ENCODE measurements at regions not wholly inside any gene's neighbourhood (a gene's known extent, or its start where the extent isn't known, plus 50 kb on each side); places are given as distances from the start of the nearest gene placed in this dataset.
"Not testable (repeated sequence)": the region's sequence is repeated elsewhere in the genome, so short reads cannot be mapped to it uniquely, and the experiment has no call there.

- no peak for ATAC-seq (replicated peaks; ENCODE audit: extremely low read depth, poor library complexity, severe bottlenecking)
- no peaks in the 10 kb centered on the region for H3K36me3 Mint-ChIP-seq (ENCODE audit: insufficient read depth)
- H3K9me3 Mint-ChIP-seq: no peaks in the 10 kb centered on the region
- no peaks in the 10 kb centered on the region for H3K4me1 Mint-ChIP-seq
- DNase-seq (ENCODE audit: low spot score in 2 of 2): no peak
- no peak overlapping the region for H3K27ac Mint-ChIP-seq (ENCODE audit: low read depth)
- H3K4me3 Mint-ChIP-seq: no peak overlapping the region
- H3K27me3 Mint-ChIP-seq: no peaks in the 10 kb centered on the region
Measured at GRCh38 chr5:116771466-116772151, 197.0 kb upstream of the SEMA6A start.

DNA sequence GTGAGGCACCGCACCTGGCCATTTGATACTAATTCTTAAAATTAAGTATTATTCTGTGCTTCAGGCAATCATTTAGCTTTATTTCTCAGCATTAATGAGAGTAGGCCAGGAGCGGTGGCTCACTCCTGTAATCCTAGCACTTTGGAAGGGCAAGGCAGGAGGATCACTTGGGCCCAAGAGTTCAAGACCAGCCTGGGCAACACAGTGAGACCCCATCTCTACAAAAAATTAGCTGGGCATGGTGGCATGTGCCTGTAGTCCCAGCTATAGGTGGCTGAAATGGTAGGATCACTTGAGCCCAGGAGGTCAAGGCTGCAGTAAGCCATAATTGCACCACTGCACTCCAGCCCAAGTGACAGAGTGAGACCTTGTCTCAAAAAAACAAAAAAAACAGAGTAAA is 195.3 kb upstream of the SEMA6A start:
- not testable (repeated sequence) for ATAC-seq (replicated peaks; ENCODE audit: extremely low read depth, poor library complexity, severe bottlenecking); DNase-seq (ENCODE audit: low spot score in 2 of 2); H3K4me1 Mint-ChIP-seq; H3K27me3 Mint-ChIP-seq; H3K9me3 Mint-ChIP-seq; H3K4me3 Mint-ChIP-seq; H3K36me3 Mint-ChIP-seq (ENCODE audit: insufficient read depth); H3K27ac Mint-ChIP-seq (ENCODE audit: low read depth)

- H3K27me3 Mint-ChIP-seq: no peaks in the 10 kb centered on the region
- no peak for DNase-seq (ENCODE audit: low spot score in 2 of 2)
- no peaks in the 10 kb centered on the region for H3K9me3 Mint-ChIP-seq
- no peak for ATAC-seq (replicated peaks; ENCODE audit: extremely low read depth, poor library complexity, severe bottlenecking)
- no peak overlapping the region for H3K27ac Mint-ChIP-seq (ENCODE audit: low read depth)
- no peaks in the 10 kb centered on the region for H3K36me3 Mint-ChIP-seq (ENCODE audit: insufficient read depth)
- H3K4me3 Mint-ChIP-seq: no peak overlapping the region
- no peaks in the 10 kb centered on the region for H3K4me1 Mint-ChIP-seq
Measured at GRCh38 chr5:116769470-116769869, 194.8 kb upstream of the SEMA6A start.

DNA sequence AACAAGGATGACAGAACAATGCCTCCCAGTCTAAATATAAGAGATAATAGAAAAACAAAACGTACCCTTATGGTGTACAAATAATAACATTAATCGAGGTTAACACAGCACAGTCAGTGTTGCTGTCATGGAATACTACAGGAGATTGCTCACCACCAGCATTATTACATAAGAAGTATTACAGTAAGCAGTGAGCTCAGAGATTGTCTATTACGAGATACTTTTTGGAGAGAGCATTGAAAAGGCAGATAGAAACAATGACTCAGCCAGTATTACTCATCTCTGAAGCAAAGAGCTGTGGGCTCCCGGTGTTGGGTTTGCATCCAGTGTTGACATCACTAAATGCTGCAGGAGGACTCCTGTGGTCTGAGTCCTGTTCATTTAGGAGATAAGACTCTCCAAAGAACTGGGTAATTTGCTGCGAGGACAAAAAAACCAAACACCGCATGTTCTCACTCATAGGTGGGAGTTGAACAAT is 191.9 kb upstream of the SEMA6A start:
- H3K27me3 Mint-ChIP-seq: no peaks in the 10 kb centered on the region
- H3K36me3 Mint-ChIP-seq (ENCODE audit: insufficient read depth): no peaks in the 10 kb centered on the region
- no peaks in the 10 kb centered on the region for H3K4me1 Mint-ChIP-seq
- H3K9me3 Mint-ChIP-seq: no peaks in the 10 kb centered on the region
- no peak for DNase-seq (ENCODE audit: low spot score in 2 of 2)
- no peak for ATAC-seq (replicated peaks; ENCODE audit: extremely low read depth, poor library complexity, severe bottlenecking)
- no peak overlapping the region for H3K27ac Mint-ChIP-seq (ENCODE audit: low read depth)
- no peak overlapping the region for H3K4me3 Mint-ChIP-seq

DNA sequence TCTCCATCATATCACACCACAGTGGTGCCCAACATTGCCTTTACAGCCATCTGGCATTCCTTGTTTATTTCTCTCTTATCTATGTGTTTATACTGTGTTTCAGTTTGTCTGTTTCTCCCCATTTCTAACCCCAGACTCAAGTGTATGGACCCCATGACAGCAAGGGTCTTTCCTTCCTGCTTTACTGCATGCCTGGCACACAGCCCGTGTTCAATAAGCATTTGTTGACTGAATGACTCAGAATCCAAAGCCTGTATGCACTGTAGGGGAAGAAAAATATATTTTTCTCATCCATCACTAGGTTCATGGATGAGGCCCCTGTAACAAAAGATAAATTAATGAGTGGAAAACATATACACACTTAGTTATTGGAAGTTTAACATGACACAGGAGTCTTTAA is 190.8 kb upstream of the SEMA6A start:
- Mint-ChIP-seq H3K4me3 (no peak overlapping the region), H3K36me3 (ENCODE audit: insufficient read depth) (no peaks in the 10 kb centered on the region), H3K27me3 (no peaks in the 10 kb centered on the region), H3K27ac (ENCODE audit: low read depth) (no peak overlapping the region), H3K9me3 (no peaks in the 10 kb centered on the region), H3K4me1 (no peaks in the 10 kb centered on the region)
- DNase-seq (ENCODE audit: low spot score in 2 of 2): no peak
- no peak for ATAC-seq (replicated peaks; ENCODE audit: extremely low read depth, poor library complexity, severe bottlenecking)

GRCh38 chr5:116764941-116765340 is 190.3 kb upstream of the SEMA6A start:
- H3K27me3 Mint-ChIP-seq: no peaks in the 10 kb centered on the region
- DNase-seq (ENCODE audit: low spot score in 2 of 2) (no peak), ATAC-seq (replicated peaks; ENCODE audit: extremely low read depth, poor library complexity, severe bottlenecking) (no peak)
- no peaks in the 10 kb centered on the region for H3K36me3 Mint-ChIP-seq (ENCODE audit: insufficient read depth)
- no peak overlapping the region for H3K4me3 Mint-ChIP-seq
- no peaks in the 10 kb centered on the region for H3K4me1 Mint-ChIP-seq
- H3K9me3 Mint-ChIP-seq: no peaks in the 10 kb centered on the region
- H3K27ac Mint-ChIP-seq (ENCODE audit: low read depth): no peak overlapping the region

DNA sequence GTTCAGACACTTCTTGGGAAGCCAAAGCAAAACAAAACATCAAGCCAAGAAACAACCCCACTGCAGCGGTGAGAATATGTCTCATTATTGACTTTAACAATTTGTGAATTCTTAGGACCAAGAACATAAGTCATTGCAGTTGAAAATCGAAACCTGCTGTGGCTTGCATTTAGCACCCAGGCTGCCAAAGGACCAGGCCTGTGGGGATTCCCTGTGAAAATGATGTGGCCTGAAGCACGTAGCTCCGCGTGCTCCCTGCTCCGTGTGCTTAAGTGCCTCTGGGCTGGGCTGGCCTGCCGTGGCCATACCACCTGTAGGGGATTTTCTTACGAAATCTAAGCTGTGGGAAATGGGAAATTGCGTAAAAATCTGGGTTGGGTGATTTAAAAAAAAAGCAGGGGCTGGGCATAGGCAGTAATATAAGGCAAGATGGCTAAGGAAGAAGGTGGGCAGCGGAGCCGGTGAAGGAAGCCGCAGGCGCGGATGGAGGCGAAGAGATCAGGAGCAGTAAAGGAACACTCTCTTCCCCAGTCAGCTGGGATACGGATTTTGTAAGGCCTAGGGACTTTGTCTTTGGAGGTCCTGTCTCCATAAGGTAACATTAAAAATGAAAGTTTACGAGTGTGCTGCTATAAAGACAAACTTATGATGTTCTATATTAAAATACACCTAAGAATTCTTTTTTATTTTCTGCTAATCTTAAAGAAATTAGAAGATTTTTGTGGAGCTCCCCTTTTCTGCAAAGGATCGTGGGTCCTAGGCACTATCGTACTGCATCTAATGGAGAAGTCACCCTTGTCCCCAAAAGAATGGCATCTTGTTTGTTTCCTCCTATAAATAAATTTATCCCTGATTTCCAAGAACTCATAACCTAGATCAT is 189.6 kb upstream of the SEMA6A start:
- Mint-ChIP-seq H3K9me3 (no peaks in the 10 kb centered on the region), H3K27me3 (no peaks in the 10 kb centered on the region), H3K27ac (ENCODE audit: low read depth) (no peak overlapping the region), H3K36me3 (ENCODE audit: insufficient read depth) (no peaks in the 10 kb centered on the region), H3K4me3 (no peak overlapping the region), H3K4me1 (no peaks in the 10 kb centered on the region)
- no peak for DNase-seq (ENCODE audit: low spot score in 2 of 2)
- ATAC-seq (replicated peaks; ENCODE audit: extremely low read depth, poor library complexity, severe bottlenecking): no peak

DNA sequence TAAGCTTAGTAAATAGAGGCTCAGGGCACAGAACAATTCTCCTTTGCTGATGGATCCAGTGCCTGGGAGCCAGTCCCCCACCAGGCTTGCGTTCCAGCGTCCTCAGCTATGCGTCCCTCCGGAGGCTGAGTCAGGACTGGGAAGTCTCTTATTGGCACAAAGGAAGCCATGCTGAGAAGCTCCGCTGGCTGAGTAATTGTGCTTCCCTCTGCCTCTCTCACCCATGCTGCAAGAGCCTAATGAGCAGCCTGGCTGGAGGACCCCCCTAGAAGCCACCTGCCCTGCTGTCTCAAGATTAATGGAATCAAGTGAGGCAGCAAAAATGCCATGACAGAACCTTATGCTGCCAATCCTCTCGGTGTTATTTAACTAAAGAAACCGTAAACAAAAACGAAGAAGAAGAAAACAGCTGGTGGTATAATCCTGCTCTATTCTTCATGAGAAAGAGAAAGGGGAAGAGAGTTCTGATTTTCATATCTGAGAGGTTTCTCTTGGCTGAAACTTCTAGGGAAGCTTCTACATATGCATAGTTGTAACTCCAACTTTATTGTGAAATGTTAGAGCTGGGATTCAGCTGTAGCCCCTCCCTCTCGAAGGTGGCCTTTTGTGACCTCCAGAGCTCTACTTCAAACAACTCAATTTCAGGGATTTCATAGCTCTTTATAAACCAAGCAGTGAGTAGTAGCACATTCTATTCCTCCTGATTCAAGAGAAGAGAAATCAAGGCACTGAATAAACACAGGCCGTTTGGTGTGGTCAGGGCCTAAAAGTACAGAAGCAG is 185.4 kb upstream of the SEMA6A start:
- Mint-ChIP-seq H3K27me3 (no peaks in the 10 kb centered on the region), H3K4me1 (no peaks in the 10 kb centered on the region), H3K27ac (ENCODE audit: low read depth) (no peak overlapping the region), H3K36me3 (ENCODE audit: insufficient read depth) (no peaks in the 10 kb centered on the region), H3K4me3 (no peak overlapping the region), H3K9me3 (no peaks in the 10 kb centered on the region)
- ATAC-seq (replicated peaks; ENCODE audit: extremely low read depth, poor library complexity, severe bottlenecking) (no peak), DNase-seq (ENCODE audit: low spot score in 2 of 2) (no peak)

DNA sequence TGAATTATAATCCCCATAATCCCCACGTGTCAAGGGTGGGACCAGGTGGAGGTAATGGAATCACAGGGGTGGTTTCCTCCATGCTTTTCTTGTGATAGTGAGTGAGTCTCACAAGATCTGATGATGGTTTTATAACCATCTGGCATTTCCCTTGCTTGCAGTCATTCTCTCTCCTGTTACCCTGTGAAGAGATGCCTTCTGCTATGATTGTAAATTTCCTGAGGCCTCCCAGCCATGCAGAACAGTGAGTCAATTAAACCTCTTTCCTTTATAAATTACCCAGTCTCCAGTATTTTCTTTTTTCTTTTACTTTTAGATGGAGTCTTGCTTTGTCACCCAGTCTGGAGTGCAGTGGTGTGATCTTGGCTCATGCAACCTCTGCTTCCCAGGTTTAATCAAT is 182.7 kb upstream of the SEMA6A start:
- H3K27me3 Mint-ChIP-seq: no peaks in the 10 kb centered on the region
- H3K4me3 Mint-ChIP-seq: no peak overlapping the region
- no peak overlapping the region for H3K27ac Mint-ChIP-seq (ENCODE audit: low read depth)
- no peak for DNase-seq (ENCODE audit: low spot score in 2 of 2)
- H3K4me1 Mint-ChIP-seq: no peaks in the 10 kb centered on the region
- no peaks in the 10 kb centered on the region for H3K9me3 Mint-ChIP-seq
- no peaks in the 10 kb centered on the region for H3K36me3 Mint-ChIP-seq (ENCODE audit: insufficient read depth)
- ATAC-seq (replicated peaks; ENCODE audit: extremely low read depth, poor library complexity, severe bottlenecking): no peak

DNA sequence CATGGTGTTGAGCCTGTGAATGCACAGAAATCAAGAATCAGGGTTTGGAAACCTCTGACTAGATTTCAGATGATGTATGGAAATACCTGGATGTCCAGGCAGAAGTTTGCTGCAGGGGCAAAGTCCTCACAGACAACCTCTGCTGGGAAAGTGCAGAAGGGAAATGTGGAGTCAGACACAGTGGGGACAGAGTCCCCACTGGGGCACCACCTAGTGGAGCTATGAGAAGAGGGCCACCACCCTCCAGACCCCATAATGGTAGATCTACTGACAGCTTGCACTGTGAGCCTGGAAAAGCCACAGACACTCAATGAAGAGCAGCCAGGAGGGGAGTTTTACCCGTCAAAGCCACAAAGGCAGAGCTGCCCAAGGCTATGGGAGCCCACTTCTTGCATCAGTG is 181.9 kb upstream of the SEMA6A start:
- no peak for DNase-seq (ENCODE audit: low spot score in 2 of 2)
- ATAC-seq (replicated peaks; ENCODE audit: extremely low read depth, poor library complexity, severe bottlenecking): no peak
- H3K27me3 Mint-ChIP-seq: no peaks in the 10 kb centered on the region
- no peak overlapping the region for H3K4me3 Mint-ChIP-seq
- H3K9me3 Mint-ChIP-seq: no peaks in the 10 kb centered on the region
- H3K36me3 Mint-ChIP-seq (ENCODE audit: insufficient read depth): no peaks in the 10 kb centered on the region
- no peaks in the 10 kb centered on the region for H3K4me1 Mint-ChIP-seq
- no peak overlapping the region for H3K27ac Mint-ChIP-seq (ENCODE audit: low read depth)

DNA sequence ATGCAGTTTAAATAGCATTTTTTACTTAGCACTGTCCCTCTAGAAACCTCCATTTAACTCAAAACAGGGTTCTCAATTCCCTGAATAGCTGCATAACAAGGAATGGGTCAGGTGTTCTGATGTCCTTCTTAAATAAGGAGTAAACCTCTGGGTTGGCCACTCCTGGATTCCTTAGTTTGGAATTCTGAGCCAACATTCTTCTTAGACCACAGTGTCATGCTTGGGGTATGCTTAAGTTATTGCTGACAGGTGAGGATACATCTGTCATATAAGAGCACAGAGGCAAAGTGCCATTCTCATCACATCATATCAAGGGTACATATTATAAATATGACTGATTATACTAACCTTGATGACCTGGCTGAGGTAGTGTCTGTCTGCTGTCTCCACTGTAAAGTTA is 179.9 kb upstream of the SEMA6A start:
- Mint-ChIP-seq H3K36me3 (ENCODE audit: insufficient read depth) (no peaks in the 10 kb centered on the region), H3K27ac (ENCODE audit: low read depth) (no peak overlapping the region), H3K27me3 (no peaks in the 10 kb centered on the region), H3K4me3 (no peak overlapping the region), H3K9me3 (no peaks in the 10 kb centered on the region), H3K4me1 (no peaks in the 10 kb centered on the region)
- ATAC-seq (replicated peaks; ENCODE audit: extremely low read depth, poor library complexity, severe bottlenecking): no peak
- DNase-seq (ENCODE audit: low spot score in 2 of 2): no peak

DNA sequence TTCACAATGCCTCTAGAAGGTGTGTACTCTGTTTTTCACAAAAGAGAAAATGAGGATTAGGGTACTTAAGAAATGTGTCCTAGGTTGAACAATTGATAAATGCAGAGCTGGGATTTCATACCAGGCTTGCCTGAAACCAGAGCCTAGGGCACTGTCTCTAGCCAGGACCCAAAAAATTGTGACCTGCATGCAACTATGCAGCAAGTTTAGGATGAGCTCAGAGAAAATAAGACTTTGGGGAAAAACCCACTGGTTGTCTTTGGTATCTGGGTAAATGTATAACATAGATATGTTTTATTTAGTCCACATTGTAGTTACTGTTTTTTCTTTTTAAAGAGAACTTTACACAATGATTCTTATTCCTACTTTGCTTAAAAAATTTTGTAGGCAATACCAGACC is 177.1 kb upstream of the SEMA6A start:
- no peak for DNase-seq (ENCODE audit: low spot score in 2 of 2)
- Mint-ChIP-seq H3K27me3 (no peaks in the 10 kb centered on the region), H3K36me3 (ENCODE audit: insufficient read depth) (no peaks in the 10 kb centered on the region), H3K4me3 (no peak overlapping the region), H3K9me3 (no peaks in the 10 kb centered on the region), H3K4me1 (no peaks in the 10 kb centered on the region), H3K27ac (ENCODE audit: low read depth) (no peak overlapping the region)
- no peak for ATAC-seq (replicated peaks; ENCODE audit: extremely low read depth, poor library complexity, severe bottlenecking)
